ENCODE measurements at regions not wholly inside any gene's neighbourhood (a gene's known extent, or its start where the extent isn't known, plus 50 kb on each side); places are given as distances from the start of the nearest gene placed in this dataset.

- no peaks in the 10 kb centered on the region for H3K4me1 ChIP-seq (ENCODE audit: insufficient read depth, low read length, poor library complexity, severe bottlenecking)
- H3K4me2 ChIP-seq (ENCODE audit: low read depth, low read length, poor library complexity, severe bottlenecking), result no peak overlapping the region
- no peak overlapping the region for H3K9ac ChIP-seq (ENCODE audit: low read depth, low read length, poor library complexity, severe bottlenecking)
- TF ChIP-seq CTCF (conservative IDR thresholded peaks at IDR 0.05; ENCODE audit: low read length) (no peak), EZH2phosphoT487 (IDR thresholded peaks at IDR 0.05; ENCODE audit: borderline replicate concordance) (no peak)
- no peaks in the 10 kb centered on the region for H3K36me3 ChIP-seq (ENCODE audit: insufficient read depth, low read length)
- H2AFZ ChIP-seq (ENCODE audit: low read length), result no peak overlapping the region
- no peaks in the 10 kb centered on the region for H3K9me3 ChIP-seq (ENCODE audit: insufficient read depth, low read depth, low read length)
- H3K9me2 ChIP-seq (replicated peaks; ENCODE audit: low read depth, low read length), result no peaks in the 10 kb centered on the region
- H4K20me1 ChIP-seq (ENCODE audit: insufficient read depth, low read length, poor library complexity, severe bottlenecking), result no peaks in the 10 kb centered on the region
- no peaks in the 10 kb centered on the region for H3K79me2 ChIP-seq (ENCODE audit: insufficient read depth, low read length)
- no peaks in the 10 kb centered on the region for H3F3A ChIP-seq (ENCODE audit: low read depth)
- no peaks in the 10 kb centered on the region for H3K27me3 ChIP-seq (ENCODE audit: insufficient read depth, low read length, poor library complexity, severe bottlenecking)
- H3K4me3 ChIP-seq (ENCODE audit: low read length, poor library complexity, severe bottlenecking), result no peak overlapping the region
Observed at GRCh38 chr7:34338961-34339526, 319.0 kb upstream of the NPSR1 start.

- Histone ChIP-seq H3K9ac (ENCODE audit: low read depth, low read length, poor library complexity, severe bottlenecking) (no peak overlapping the region), H3K9me3 (ENCODE audit: insufficient read depth, low read depth, low read length) (no peaks in the 10 kb centered on the region), H3K79me2 (ENCODE audit: insufficient read depth, low read length) (no peaks in the 10 kb centered on the region), H2AFZ (ENCODE audit: low read length) (no peak overlapping the region), H3K27me3 (ENCODE audit: insufficient read depth, low read length, poor library complexity, severe bottlenecking) (no peaks in the 10 kb centered on the region), H3K4me2 (ENCODE audit: low read depth, low read length, poor library complexity, severe bottlenecking) (no peak overlapping the region), H3K4me3 (ENCODE audit: low read length, poor library complexity, severe bottlenecking) (no peak overlapping the region), H4K20me1 (ENCODE audit: insufficient read depth, low read length, poor library complexity, severe bottlenecking) (no peaks in the 10 kb centered on the region), H3K36me3 (ENCODE audit: insufficient read depth, low read length) (no peaks in the 10 kb centered on the region), H3F3A (ENCODE audit: low read depth) (no peaks in the 10 kb centered on the region), H3K9me2 (replicated peaks; ENCODE audit: low read depth, low read length) (no peaks in the 10 kb centered on the region), H3K4me1 (ENCODE audit: insufficient read depth, low read length, poor library complexity, severe bottlenecking) (no peaks in the 10 kb centered on the region)
- TF ChIP-seq EZH2phosphoT487 (IDR thresholded peaks at IDR 0.05; ENCODE audit: borderline replicate concordance) (no peak), CTCF (conservative IDR thresholded peaks at IDR 0.05; ENCODE audit: low read length) (no peak)
Observed at GRCh38 chr7:34341326-34341725, 316.7 kb upstream of the NPSR1 start.

- H3K4me3 ChIP-seq (ENCODE audit: low read length, poor library complexity, severe bottlenecking), result no peak overlapping the region
- H3K4me2 ChIP-seq (ENCODE audit: low read depth, low read length, poor library complexity, severe bottlenecking), result no peak overlapping the region
- H3K9me2 ChIP-seq (replicated peaks; ENCODE audit: low read depth, low read length), result no peaks in the 10 kb centered on the region
- no peaks in the 10 kb centered on the region for H3K4me1 ChIP-seq (ENCODE audit: insufficient read depth, low read length, poor library complexity, severe bottlenecking)
- no peak overlapping the region for H3K9ac ChIP-seq (ENCODE audit: low read depth, low read length, poor library complexity, severe bottlenecking)
- TF ChIP-seq EZH2phosphoT487 (IDR thresholded peaks at IDR 0.05; ENCODE audit: borderline replicate concordance) (no peak), CTCF (conservative IDR thresholded peaks at IDR 0.05; ENCODE audit: low read length) (no peak)
- H2AFZ ChIP-seq (ENCODE audit: low read length), result no peak overlapping the region
- H3K36me3 ChIP-seq (ENCODE audit: insufficient read depth, low read length), result no peaks in the 10 kb centered on the region
- H3F3A ChIP-seq (ENCODE audit: low read depth), result no peaks in the 10 kb centered on the region
- no peaks in the 10 kb centered on the region for H4K20me1 ChIP-seq (ENCODE audit: insufficient read depth, low read length, poor library complexity, severe bottlenecking)
- no peaks in the 10 kb centered on the region for H3K27me3 ChIP-seq (ENCODE audit: insufficient read depth, low read length, poor library complexity, severe bottlenecking)
- no peaks in the 10 kb centered on the region for H3K9me3 ChIP-seq (ENCODE audit: insufficient read depth, low read depth, low read length)
- no peaks in the 10 kb centered on the region for H3K79me2 ChIP-seq (ENCODE audit: insufficient read depth, low read length)
Observed at GRCh38 chr7:34342387-34342786, 315.6 kb upstream of the NPSR1 start.

Measured in Loucy (cell line).